ENCODE measurements at regions not wholly inside any gene's neighbourhood (a gene's known extent, or its start where the extent isn't known, plus 50 kb on each side); places are given as distances from the start of the nearest gene placed in this dataset.

DNA sequence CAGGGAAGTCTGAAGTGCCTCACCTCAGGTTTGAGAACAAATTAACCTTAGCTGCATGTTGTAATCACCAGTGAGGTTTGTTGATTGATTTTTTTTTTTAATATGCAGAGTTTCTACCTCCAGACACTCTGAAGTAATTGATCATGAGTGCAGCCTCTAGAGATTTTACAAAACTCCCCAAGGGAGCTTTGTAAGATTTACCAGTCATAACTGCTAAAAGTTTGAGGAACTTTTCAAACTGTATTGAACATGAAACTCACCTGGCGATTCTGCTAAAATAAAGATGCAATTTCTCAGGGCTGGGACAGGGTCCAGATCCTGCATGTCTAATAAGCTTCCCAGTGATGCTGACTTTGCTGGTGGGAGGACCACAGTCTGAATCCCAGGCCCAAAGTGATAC lies 339.6 kb upstream of the DCC start:
- TF ChIP-seq, protein P1, sequence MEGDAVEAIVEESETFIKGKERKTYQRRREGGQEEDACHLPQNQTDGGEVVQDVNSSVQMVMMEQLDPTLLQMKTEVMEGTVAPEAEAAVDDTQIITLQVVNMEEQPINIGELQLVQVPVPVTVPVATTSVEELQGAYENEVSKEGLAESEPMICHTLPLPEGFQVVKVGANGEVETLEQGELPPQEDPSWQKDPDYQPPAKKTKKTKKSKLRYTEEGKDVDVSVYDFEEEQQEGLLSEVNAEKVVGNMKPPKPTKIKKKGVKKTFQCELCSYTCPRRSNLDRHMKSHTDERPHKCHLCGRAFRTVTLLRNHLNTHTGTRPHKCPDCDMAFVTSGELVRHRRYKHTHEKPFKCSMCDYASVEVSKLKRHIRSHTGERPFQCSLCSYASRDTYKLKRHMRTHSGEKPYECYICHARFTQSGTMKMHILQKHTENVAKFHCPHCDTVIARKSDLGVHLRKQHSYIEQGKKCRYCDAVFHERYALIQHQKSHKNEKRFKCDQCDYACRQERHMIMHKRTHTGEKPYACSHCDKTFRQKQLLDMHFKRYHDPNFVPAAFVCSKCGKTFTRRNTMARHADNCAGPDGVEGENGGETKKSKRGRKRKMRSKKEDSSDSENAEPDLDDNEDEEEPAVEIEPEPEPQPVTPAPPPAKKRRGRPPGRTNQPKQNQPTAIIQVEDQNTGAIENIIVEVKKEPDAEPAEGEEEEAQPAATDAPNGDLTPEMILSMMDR (IDR thresholded peaks at IDR 0.05) = no peak
- no peak for TF ChIP-seq POLR2AphosphoS5 (IDR thresholded peaks at IDR 0.05; ENCODE audit: insufficient read depth in 1 of 2, low read depth in 1 of 2)
- TF ChIP-seq POLR2A (IDR thresholded peaks at IDR 0.05) = no peak
- Histone ChIP-seq H3K9me3 (no peaks in the 10 kb centered on the region), H3K36me3 (no peaks in the 10 kb centered on the region), H3K27ac (no peak overlapping the region), H3K4me1 (no peaks in the 10 kb centered on the region), H3K27me3 (no peaks in the 10 kb centered on the region), H3K4me3 (no peak overlapping the region)
- no peak for DNase-seq (ENCODE audit: extremely low spot score in 2 of 2)
- intact Hi-C loops (cut with DNase I) = no loop called here

DNA sequence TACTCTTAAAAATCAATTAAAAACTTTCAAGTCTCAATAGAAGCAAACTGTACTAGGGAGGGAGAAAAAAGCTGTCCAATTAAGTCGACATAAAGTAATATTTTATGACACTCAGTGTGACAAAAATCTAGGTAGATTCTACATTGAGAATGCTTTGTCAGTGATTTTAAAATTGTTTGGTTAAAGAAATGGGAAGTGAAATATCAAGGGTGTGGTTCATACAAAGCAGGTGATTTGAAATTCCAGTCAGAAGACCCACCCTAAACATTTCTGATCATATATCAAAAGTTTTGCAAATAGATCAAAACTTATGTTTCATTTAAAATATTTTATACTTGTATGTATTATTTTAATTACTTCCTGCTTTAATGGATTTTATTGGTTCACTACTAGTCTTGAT lies 338.9 kb upstream of the DCC start:
- TF ChIP-seq, protein P1 (IDR thresholded peaks at IDR 0.05) = no peak
- no peak for TF ChIP-seq POLR2A (IDR thresholded peaks at IDR 0.05)
- Histone ChIP-seq H3K4me3 (no peak overlapping the region), H3K9me3 (no peaks in the 10 kb centered on the region), H3K36me3 (no peaks in the 10 kb centered on the region), H3K27ac (no peak overlapping the region), H3K27me3 (no peaks in the 10 kb centered on the region), H3K4me1 (no peaks in the 10 kb centered on the region)
- intact Hi-C loops (cut with DNase I) = no loop called here
- DNase-seq (ENCODE audit: extremely low spot score in 2 of 2) = no peak

DNA sequence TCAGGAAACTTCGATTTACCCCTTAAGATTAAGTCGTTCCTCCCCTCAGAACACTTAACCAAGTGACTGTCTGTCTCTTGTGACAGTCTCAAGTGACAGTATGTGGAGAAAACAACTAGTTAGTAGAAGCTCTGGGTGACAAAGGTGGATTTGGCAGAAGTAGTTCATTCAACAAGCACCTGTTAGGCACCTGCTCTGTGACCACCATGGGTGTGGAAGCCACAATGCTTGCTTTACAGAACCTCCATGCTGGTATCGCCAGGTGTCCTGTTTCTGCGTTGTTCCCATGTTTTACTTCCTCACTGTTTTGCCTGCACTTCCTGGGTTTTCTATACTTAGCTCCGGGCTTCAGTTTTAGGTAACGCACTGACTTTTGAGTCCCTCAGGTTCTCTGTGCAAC lies 337.4 kb upstream of the DCC start:
- H3K4me3 ChIP-seq = no peak overlapping the region
- intact Hi-C loops (cut with DNase I) = no loop called here
- TF ChIP-seq, protein P1 (IDR thresholded peaks at IDR 0.05) = no peak
- no peak for TF ChIP-seq POLR2AphosphoS5 (IDR thresholded peaks at IDR 0.05; ENCODE audit: insufficient read depth in 1 of 2, low read depth in 1 of 2)
- no peak for TF ChIP-seq POLR2A (IDR thresholded peaks at IDR 0.05)
- no peaks in the 10 kb centered on the region for H3K36me3 ChIP-seq
- no peaks in the 10 kb centered on the region for H3K27me3 ChIP-seq
- no peaks in the 10 kb centered on the region for H3K9me3 ChIP-seq
- no peak overlapping the region for H3K27ac ChIP-seq
- no peaks in the 10 kb centered on the region for H3K4me1 ChIP-seq
- DNase-seq (ENCODE audit: extremely low spot score in 2 of 2) = no peak

DNA sequence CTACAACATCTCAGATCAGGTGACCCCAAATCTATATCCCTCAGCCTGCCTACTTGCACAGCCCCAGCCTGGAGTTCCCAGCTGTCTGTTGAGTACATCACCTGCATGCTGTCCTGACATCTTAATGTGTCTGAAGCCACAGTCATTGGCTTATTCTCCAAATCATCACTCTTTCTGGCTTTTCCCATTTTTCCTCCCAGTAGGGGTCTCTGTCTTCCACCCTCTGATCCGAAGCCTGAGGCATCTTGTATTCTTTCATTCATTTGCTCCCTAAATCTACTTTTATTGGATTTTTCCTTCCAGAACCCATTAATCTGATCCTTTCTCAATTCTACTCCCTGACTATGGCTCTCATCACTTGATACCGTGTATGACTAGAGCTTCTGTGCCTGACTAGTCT lies 332.9 kb upstream of the DCC start:
- intact Hi-C loops (cut with DNase I) = no loop called here
- no peak for DNase-seq (ENCODE audit: extremely low spot score in 2 of 2)
- no peaks in the 10 kb centered on the region for H3K27me3 ChIP-seq
- H3K36me3 ChIP-seq = no peaks in the 10 kb centered on the region
- H3K9me3 ChIP-seq = no peaks in the 10 kb centered on the region
- H3K4me1 ChIP-seq = no peaks in the 10 kb centered on the region
- no peak for TF ChIP-seq POLR2AphosphoS5 (IDR thresholded peaks at IDR 0.05; ENCODE audit: insufficient read depth in 1 of 2, low read depth in 1 of 2)
- TF ChIP-seq POLR2A (IDR thresholded peaks at IDR 0.05) = no peak
- TF ChIP-seq, protein P1 (IDR thresholded peaks at IDR 0.05) = no peak
- H3K4me3 ChIP-seq = no peak overlapping the region
- no peak overlapping the region for H3K27ac ChIP-seq

DNA sequence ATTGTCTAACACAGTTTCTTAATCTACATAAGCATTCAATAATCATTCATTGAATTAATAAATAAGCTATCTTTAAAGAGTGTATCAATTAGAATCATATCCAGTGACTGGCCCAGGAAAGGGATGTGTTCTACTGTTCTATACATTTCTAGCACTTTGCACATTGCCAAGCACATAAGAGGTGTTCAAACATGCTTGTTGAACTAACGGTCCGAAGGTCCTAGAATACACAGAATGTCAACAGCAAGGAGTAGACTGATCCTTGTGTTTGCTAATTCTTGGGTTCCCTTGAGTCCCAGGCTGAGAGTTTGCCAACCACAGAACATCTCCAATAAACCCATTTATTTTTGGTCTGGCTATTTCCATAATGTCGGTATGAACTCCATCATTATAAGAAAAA lies 331.7 kb upstream of the DCC start:
- TF ChIP-seq POLR2AphosphoS5 (IDR thresholded peaks at IDR 0.05; ENCODE audit: insufficient read depth in 1 of 2, low read depth in 1 of 2) (no peak), POLR2A (IDR thresholded peaks at IDR 0.05) (no peak)
- TF ChIP-seq, protein P1 (IDR thresholded peaks at IDR 0.05) = no peak
- intact Hi-C loops (cut with DNase I) = no loop called here

More for the DNA sequence above, 331.7 kb upstream of the DCC start:
- Histone ChIP-seq H3K4me3 (no peak overlapping the region), H3K36me3 (no peaks in the 10 kb centered on the region), H3K27ac (no peak overlapping the region), H3K4me1 (no peaks in the 10 kb centered on the region), H3K27me3 (no peaks in the 10 kb centered on the region), H3K9me3 (no peaks in the 10 kb centered on the region)
- DNase-seq (ENCODE audit: extremely low spot score in 2 of 2) = no peak

All from vagina (tissue), 2 donors.